Tibial artery (tissue), 4 donors: ENCODE measurements at regions not wholly inside any gene's neighbourhood (a gene's known extent, or its start where the extent isn't known, plus 50 kb on each side); places are given as distances from the start of the nearest gene placed in this dataset.

Experiments
- DNase-seq, 2 donors: peaks; one replicate each; pipeline ENCODE4 v3.0.0-alpha.2; 2019
- H3K27ac ChIP-seq, 2 donors: fragments of 200-600 bp; sonication (generic) in 1 of 2; 1 replicate in 1 of 2; 2 replicates in 1 of 2; pipeline ENCODE4 v1.5.1; 2018 to 2019; ENCODE audit warnings: mild to moderate bottlenecking in 1 of 2
- H3K27me3 ChIP-seq, 2 donors: fragments of 200-600 bp; sonication (generic) in 1 of 2; one replicate each; pipeline versions ENCODE4 v1.5.1 to v1.6.0; 2016 to 2019
- H3K36me3 ChIP-seq, 3 donors: fragments of 200-600 bp; sonication (generic) in 2 of 3; one replicate each; pipeline ENCODE4 v1.5.1; 2016 to 2019; ENCODE audit warnings: mild to moderate bottlenecking in 2 of 3
- H3K4me1 ChIP-seq, 4 donors: fragments of 200-600 bp; sonication (generic) in 2 of 4; 1 replicate in 3 of 4; 2 replicates in 1 of 4; pipeline ENCODE4 v1.5.1; 2016 to 2019
- H3K4me3 ChIP-seq, 2 donors: fragments of 200-600 bp; sonication (generic) in 1 of 2; 1 replicate in 1 of 2; 2 replicates in 1 of 2; pipeline ENCODE4 v1.5.1; 2018 to 2019; ENCODE audit warnings: mild to moderate bottlenecking in 2 of 2
- H3K9me3 ChIP-seq, 3 donors: fragments of 200-600 bp; sonication (generic) in 1 of 3; one replicate each; pipeline ENCODE4 v1.5.1; 2016 to 2019
- intact Hi-C: fragments of 100-400 bp; cut with DNase I; formaldehyde crosslinking; loops from one replicate; pipeline ENCODE4 v1.15.0; 2023; ENCODE audit warnings: low total_unique reads
- TF ChIP-seq, protein P1 (sequence below), 2 experiments: fragments of 200-600 bp in 1 of 2; fragments of 450-650 bp in 1 of 2; IDR thresholded peaks; one replicate each; pipeline ENCODE4 v1.5.1; 2017 to 2019; ENCODE audit warnings: antibody characterized with exemption in 2 of 2, mild to moderate bottlenecking in 1 of 2, moderate library complexity in 1 of 2

DNA sequence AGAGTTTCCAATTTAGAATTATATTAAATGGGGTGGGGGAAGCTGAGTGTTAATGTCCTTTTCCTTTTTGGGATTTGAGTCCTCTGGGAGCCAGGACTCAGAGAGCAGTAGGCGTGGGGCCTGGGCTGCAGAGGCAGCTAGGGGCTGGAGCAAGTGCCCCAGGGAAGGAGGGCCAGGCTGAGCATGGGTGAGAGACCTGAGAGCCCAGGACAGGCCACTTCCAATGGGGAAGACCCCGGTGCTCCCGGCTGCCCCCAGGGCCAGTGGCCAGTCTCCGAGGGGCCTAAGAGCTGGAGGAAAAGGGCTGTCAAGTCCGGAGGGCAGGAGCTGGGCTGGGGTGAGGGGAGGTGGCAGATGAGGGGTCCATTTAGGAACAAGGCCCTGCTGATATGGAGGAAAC, 371.5 kb downstream of the ZNF536 start:
- Histone ChIP-seq H3K27me3 (no peaks in the 10 kb centered on the region), H3K27ac (no peak overlapping the region), H3K4me1 (no peaks in the 10 kb centered on the region), H3K4me3 (no peak overlapping the region), H3K36me3 (no peaks in the 10 kb centered on the region), H3K9me3 (no peaks in the 10 kb centered on the region)
- DNase-seq: no peak
- intact Hi-C loops: no loop called here
- TF ChIP-seq, protein P1, sequence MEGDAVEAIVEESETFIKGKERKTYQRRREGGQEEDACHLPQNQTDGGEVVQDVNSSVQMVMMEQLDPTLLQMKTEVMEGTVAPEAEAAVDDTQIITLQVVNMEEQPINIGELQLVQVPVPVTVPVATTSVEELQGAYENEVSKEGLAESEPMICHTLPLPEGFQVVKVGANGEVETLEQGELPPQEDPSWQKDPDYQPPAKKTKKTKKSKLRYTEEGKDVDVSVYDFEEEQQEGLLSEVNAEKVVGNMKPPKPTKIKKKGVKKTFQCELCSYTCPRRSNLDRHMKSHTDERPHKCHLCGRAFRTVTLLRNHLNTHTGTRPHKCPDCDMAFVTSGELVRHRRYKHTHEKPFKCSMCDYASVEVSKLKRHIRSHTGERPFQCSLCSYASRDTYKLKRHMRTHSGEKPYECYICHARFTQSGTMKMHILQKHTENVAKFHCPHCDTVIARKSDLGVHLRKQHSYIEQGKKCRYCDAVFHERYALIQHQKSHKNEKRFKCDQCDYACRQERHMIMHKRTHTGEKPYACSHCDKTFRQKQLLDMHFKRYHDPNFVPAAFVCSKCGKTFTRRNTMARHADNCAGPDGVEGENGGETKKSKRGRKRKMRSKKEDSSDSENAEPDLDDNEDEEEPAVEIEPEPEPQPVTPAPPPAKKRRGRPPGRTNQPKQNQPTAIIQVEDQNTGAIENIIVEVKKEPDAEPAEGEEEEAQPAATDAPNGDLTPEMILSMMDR (IDR thresholded peaks at IDR 0.05): no peak

DNA sequence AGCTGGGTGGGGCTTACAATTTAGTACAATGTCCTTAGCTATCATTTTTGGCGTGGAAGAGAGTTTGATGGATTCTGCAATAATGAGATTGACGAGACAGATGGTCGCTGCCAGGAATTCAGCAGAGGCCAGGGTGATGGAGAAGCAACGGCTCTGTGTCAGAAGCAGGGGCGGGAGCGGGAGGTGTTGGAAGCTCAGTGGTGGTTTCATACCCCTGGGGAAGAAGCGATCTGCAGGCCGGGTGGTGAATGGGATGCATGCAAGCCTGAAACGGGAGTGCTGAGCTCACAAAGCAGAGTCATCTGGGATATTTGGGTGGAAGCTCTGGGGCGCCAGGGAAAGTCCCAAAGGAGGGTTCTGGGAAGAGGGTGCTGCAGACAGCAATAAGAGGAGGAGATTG, 370.8 kb downstream of the ZNF536 start:
- no peak overlapping the region for H3K27ac ChIP-seq
- no peaks in the 10 kb centered on the region for H3K27me3 ChIP-seq
- no peak overlapping the region for H3K4me3 ChIP-seq
- intact Hi-C loops: no loop called here
- TF ChIP-seq, protein P1 (IDR thresholded peaks at IDR 0.05): no peak
- no peak for DNase-seq
- no peaks in the 10 kb centered on the region for H3K9me3 ChIP-seq
- no peaks in the 10 kb centered on the region for H3K36me3 ChIP-seq
- no peaks in the 10 kb centered on the region for H3K4me1 ChIP-seq

DNA sequence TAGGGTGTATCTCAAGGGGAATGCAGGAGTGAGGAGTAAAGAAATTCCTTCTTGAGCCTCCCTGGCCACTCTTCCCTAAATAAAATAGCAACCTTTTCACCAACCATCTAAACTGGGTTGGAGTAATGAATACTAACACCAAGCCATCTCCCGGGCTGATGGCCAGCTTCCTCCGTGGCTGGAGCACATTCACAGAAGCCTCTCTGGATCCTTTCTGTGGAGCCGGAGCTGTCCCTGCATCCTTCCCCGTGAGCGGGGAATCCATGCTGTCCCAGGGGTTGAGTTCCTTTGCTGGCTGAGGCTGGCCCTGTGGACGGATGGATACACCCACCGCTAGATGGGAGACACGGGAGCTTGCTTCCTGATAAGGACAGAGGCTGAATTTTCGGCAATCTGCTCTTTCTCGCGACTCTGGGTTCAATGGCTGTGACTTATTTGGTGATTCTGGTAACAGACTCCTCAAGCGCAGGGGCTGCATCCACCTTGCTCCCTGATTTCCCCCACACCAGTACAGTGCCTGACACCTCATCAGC, 370.3 kb downstream of the ZNF536 start:
- Histone ChIP-seq H3K36me3 (no peaks in the 10 kb centered on the region), H3K4me3 (no peak overlapping the region), H3K4me1 (no peaks in the 10 kb centered on the region), H3K27ac (no peak overlapping the region), H3K27me3 (no peaks in the 10 kb centered on the region), H3K9me3 (no peaks in the 10 kb centered on the region)
- DNase-seq: no peak
- TF ChIP-seq, protein P1 (IDR thresholded peaks at IDR 0.05): no peak
- intact Hi-C loops: no loop called here

DNA sequence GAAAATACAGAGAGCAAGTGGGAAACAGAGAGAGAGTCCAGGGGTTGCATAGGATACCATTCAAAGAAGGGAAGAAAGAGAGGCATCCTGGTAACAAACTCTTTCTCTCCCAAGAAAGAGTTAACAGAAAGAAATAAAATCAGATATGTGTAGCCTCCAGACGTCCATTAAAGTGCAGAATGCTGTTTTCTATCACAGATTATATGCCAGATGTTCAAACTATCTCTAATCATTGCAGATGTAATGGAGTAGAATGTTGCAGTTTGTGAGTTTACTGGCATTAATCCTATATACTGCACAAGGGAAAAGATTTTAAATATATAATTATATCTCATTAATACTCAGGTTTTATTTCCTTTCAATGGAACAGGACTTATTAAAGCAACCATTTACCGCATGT, 369.4 kb downstream of the ZNF536 start:
- intact Hi-C loops: no loop called here
- no peaks in the 10 kb centered on the region for H3K4me1 ChIP-seq
- DNase-seq: no peak
- no peak overlapping the region for H3K27ac ChIP-seq
- no peaks in the 10 kb centered on the region for H3K27me3 ChIP-seq
- no peaks in the 10 kb centered on the region for H3K36me3 ChIP-seq
- TF ChIP-seq, protein P1 (IDR thresholded peaks at IDR 0.05): no peak
- H3K9me3 ChIP-seq: no peaks in the 10 kb centered on the region
- H3K4me3 ChIP-seq: no peak overlapping the region

DNA sequence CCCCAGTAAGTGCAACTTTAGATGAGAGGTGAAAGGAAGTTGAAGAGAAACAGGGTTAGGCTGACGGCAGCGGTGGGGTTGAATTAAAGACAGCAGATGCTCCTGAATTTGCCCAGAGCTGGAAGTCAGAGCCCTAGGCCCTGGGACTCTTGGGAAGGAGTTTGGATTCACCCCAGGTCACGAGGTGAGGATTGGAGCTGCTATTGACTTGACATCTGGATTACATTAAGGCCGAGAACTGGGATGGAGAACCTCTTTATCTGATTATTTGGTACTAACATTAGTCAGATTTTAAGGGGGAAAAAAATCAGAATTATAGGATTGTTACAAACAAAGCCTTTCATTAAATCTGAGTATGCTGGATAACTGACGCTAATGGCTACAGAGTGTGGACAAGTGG, 367.2 kb downstream of the ZNF536 start:
- H3K4me3 ChIP-seq: no peak overlapping the region
- H3K4me1 ChIP-seq: no peaks in the 10 kb centered on the region
- no peak overlapping the region for H3K27ac ChIP-seq
- no peaks in the 10 kb centered on the region for H3K36me3 ChIP-seq
- H3K27me3 ChIP-seq: no peaks in the 10 kb centered on the region
- TF ChIP-seq, protein P1 (IDR thresholded peaks at IDR 0.05): no peak
- no peak for DNase-seq
- intact Hi-C loops: no loop called here
- H3K9me3 ChIP-seq: no peaks in the 10 kb centered on the region

DNA sequence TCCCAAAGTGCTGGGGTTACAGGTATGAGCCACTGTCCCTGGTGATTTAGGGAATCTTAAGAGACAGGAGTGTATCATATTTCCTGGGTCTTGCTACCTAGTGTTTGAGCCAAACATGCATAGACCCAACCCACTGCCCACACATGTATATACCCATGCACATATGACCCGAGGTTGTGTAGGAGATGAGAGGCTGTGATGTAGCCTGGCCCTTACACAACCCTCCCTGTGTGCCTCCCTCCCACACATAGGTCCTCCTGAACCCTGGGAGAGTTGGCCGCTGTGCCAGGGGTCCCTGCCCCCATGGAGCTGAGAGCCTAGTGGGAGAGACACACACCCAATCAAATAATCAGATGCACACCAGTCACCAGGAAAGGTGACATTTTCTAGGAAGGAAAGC, 365.9 kb downstream of the ZNF536 start:
- Histone ChIP-seq H3K36me3 (no peaks in the 10 kb centered on the region), H3K4me3 (no peak overlapping the region), H3K9me3 (no peaks in the 10 kb centered on the region), H3K27me3 (no peaks in the 10 kb centered on the region), H3K27ac (no peak overlapping the region), H3K4me1 (no peaks in the 10 kb centered on the region)
- no peak for DNase-seq
- intact Hi-C loops: no loop called here
- TF ChIP-seq, protein P1 (IDR thresholded peaks at IDR 0.05): no peak
